Brain pericyte (primary cell): ENCODE measurements at regions not wholly inside any gene's neighbourhood (a gene's known extent, or its start where the extent isn't known, plus 50 kb on each side); places are given as distances from the start of the nearest gene placed in this dataset.

ENCODE experiments used
- DNase-seq: peaks from one replicate; pipeline ENCODE4 v3.0.0-alpha.2; 2012; ENCODE audit warnings: low read depth, low spot score

DNA sequence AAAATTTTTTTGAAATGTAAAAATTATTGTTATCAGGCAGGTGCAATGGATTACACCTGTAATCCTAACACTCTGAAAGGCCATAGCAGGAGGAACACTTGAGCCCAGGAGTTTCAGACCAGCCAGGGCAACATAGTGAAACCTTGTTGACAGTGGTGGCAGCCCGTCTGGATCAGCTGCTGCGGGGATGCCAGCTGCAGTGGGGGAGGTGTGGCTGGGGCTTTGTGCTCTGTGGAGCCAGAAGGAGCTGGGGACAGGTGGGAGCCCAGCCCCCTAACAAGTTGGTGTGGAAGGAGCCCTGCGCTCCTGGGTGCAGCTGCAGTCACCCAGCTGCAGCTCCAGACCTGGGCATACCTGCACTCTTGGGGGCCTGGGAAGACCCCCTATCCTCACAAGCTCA lies 182.4 kb upstream of the MC4R start:
- DNase-seq = no peak

DNA sequence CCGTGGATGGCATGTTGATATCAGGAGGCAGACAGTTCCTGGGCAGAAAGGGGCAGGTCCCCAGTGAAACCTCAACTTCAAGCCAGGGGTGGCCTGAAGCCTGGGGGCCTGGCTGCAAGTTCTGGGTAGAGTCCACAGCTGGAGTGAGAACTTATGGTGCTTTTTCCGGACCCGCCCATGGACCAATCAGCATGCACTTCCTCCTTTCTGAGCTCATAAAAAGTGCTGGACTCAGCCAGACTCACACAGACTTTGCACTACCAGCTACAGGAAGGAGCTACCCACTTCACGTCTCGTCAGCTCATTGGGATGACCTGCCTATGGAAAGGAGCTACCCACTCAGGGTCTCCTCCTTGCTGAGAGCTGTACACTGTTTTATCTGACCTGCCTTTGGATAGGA lies 183.1 kb upstream of the MC4R start:
- DNase-seq = no peak

DNA sequence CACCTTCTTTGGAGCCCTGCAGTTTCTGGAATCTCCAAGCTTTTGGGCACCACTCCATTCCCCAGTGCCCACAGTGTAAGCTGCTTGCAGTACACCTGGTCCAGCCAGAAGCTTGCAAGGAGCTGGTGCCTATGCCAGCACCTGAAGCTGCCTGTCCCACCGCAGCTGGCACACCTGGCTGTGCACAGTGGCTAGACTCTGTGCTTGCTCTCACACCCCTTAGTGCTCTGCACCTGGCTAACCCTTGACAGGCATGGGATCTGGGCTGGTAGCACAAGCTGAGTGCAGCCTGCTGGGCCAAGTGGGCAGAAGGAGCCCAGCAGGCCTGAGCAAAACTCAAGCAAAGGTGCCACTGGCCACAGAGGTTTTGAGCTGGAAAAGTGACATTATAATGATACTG lies 183.8 kb upstream of the MC4R start:
- DNase-seq = no peak

DNA sequence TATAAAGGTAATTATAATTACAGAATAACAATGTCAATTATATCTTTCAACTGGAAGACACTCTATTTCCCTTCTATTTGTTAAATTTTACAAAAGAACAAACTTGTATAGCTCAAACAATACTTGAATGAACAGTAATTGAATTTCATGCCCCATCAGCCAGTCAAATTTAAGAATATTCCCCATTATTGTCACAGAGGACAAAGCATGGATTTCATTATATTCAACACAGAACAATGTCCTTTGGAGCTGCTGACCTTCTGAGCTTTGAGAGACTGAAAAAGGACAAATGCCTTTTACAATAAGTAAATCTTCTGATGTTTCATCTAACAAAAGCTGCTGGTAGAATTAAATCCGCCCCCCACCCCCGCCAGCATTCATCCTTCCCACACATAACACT lies 187.5 kb upstream of the MC4R start:
- DNase-seq = no peak

DNA sequence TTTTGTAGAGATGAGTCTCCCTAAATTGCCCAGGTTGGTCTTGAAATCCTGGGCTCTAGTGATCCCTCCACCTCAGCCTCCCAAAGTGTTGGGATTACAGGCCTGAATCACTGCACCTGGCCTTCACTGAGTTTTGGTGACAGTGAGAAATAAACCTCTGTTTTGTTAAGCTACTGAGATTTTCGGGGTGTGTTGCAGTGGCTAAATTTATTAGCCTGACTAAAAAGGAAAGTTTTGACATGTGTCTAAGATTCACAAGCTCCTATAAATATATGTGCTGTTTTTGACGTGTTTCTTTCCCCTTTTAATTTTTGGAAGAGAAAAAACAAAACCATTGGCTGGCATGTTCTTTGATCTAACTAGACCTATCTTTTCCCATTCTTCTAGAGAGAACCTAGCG lies 190.5 kb upstream of the MC4R start:
- no peak for DNase-seq

DNA sequence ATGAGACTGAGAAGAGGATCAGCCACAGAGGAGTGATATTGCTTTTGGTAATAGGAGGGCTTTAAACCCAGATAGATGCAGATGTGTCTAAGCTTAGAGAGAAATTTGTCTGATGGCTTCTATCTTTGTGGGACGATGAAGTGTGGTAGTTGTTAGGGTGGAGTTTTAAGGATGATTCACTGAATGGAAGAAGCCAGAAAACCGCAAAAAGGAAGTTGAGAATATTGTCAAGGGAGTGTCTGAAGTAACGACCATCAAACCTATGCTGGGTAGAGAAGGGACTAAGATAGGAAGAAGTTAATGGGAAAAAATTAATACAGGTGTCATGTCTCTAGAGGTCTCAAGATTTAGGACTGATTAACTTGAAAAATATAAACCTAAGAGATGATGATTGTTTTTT lies 195.6 kb upstream of the MC4R start:
- DNase-seq = no peak

DNA sequence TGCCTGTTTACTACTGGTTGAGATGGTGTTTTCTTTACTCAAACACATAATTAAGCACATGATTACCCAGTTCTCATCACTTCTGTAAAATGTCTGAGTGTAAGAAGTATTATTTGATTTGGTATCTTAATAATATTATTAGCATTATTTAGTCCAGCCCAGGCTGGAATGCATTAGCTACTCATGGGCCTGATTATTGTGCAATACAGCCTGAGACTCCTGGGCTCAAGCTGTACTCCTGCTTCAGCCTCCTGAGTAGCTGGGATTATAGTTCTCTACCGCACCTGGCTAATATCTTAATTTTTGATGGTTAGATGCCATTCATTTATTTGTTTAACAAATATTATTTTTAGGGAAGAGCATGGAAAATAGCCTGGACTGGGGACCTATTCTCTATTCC lies 197.6 kb upstream of the MC4R start:
- DNase-seq = no peak

DNA sequence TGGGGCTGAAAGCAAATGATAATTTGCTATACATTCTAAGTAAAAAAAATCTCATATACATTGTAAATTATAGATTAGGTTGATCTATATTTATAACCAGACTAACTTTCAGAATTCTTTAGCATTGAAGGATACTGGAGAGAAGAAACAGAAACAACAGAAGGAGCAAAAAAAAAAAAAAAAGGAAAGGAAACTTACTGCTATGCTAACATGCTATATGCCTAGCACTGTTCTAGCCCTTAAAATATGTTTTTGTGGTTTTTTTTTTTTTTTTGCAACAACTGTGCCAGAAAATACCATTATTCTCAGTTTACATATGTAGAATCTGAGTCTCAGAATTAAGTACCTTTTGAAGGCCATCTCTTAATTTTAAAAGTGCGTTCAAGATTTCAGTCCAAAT lies 204.9 kb upstream of the MC4R start:
- DNase-seq = no peak

DNA sequence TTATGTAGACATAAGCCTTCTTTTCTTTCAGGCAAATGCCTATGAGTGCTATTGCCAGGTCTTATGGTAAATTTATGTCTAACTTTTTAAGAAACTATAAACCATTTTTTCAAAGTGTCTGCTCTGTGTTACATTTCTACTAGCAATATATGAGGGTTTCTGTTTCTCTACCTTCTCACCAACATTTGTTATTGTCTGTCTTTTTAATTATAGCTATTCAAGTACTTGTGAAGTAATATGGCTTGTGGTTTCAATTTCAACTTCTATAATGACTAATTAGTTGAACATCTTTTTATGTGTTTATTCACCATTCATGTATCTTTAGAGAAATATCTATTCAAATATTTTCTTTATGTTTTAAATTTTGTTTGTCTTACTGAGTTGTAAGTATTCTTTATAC lies 213.1 kb upstream of the MC4R start:
- no peak for DNase-seq

DNA sequence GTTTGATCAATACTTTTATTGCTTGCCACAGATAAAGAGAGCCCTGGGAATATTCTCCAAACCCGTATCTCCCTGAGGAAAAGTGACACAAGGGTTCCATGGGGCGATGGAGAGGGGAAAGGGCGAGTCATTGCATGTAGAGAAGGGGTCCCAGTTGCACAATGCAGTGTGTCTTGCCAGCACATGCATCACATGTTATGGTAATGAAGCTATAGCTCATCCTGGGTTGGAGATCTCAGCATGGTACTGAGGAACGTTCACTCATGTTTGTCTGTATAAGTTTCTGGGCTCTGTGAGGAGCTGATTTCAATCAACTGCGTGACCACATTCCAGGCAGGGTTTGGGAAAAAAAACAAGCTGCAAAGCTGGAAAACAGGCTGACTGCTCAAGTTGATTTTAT lies 220.7 kb upstream of the MC4R start:
- no peak for DNase-seq

DNA sequence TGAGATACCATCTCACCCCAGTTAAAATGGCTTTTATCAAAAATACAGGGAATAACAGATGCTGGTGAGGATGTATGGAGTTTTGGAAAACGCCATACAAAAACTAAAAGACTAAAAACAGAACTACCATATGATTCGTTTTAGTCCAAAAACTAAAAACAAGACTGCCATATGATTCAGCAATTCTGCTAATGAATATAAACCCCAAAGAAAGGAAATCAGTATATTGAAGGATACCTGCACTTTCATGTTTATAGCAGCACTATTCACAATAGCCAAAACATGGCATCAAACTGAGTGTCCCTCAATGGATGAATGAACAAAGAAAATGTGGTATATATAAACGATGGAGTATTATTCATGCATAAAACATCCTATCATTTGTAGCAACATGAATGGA lies 224.4 kb upstream of the MC4R start:
- no peak for DNase-seq

DNA sequence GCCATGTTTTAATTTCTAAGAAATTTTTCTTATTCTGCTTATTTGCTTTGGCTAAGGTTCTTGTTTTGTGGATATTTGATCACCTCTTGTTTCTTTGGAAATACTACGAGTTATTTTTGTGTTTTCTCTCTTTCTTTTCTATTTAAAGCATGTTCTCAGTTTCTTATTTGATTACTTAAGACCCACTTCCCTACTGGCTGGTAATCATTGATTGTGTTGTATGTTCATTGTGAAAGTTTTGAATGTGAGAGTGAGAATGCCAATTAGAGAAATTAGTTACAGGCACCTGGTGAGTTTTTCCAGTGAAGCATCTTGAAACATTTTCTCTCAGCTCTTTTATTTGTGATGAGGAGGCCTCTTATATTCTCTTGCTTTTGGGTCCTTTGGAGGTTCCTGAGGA lies 226.7 kb upstream of the MC4R start:
- no peak for DNase-seq

DNA sequence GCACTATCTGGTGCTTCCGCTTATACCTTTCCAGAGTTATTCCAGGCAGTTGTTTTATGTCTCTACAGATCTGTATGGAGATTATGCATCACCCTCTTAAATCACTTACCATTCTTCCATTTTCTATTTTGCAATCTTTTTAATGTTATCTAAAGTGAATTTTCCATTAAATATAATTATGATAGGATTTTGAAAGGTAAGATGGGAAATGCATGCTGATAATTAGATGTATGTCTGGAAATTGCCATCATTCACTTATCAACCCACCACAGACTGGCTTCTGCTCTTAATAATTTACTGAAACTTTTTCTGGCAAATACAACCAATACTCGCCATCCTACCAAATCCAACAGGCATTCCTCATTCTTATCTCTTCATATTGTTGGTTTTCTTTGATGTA lies 227.4 kb upstream of the MC4R start:
- DNase-seq = no peak

DNA sequence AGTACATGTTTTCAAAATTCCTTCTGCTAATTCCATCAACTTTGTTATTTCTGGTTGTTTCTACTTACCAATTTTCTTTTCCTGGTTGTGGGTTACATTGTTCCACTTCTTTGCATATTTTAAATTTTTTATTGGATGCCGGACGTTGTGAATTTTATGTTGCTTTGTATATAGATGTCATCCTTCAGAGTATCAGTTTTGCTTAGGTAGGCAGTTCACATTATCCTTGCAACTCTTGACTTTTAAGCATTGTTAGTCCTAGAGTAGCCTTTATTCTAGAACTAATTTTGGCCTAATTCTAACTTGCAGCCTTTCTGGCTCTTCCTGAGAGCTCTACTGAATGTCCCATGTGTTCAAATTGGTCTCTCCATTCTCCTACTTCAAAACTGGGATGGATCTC lies 228.7 kb upstream of the MC4R start:
- DNase-seq = no peak

DNA sequence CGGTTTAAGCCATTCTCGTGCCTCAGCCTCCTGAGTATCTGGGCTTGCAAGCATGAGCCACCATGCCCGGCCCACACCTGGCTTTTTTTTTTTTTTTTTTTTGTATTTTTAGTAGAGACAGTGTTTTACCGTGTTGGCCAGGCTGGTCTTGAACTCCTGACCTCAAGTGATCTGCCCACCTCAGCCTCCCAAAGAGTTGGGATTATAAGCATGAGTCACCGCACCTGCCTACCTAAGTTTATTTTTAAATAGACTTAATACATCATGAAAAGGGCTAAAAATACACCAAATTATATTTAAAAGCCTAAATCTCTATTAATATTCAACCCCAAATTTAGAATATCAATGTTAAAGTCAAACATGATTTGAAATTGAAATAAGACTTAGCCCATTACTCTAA lies 250.8 kb upstream of the MC4R start:
- no peak for DNase-seq

DNA sequence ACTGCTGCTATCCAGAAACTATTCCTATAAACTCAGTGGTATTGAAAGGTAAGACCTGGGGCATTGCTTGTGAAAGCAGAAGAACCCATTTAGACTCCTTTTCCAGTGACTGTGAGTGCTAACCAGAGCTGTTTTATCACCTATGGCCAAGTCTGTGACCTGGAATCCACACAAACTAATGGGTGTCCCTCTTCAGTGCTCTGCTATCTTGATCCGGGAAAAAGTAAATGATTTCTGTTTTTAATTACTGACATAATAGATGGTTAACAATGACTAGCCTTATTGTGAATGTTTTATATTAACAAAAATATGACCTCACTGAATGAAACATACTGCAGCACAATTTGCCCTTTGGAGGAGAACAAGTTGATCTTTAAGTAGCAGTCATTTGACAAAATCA lies 251.6 kb upstream of the MC4R start:
- DNase-seq = no peak

DNA sequence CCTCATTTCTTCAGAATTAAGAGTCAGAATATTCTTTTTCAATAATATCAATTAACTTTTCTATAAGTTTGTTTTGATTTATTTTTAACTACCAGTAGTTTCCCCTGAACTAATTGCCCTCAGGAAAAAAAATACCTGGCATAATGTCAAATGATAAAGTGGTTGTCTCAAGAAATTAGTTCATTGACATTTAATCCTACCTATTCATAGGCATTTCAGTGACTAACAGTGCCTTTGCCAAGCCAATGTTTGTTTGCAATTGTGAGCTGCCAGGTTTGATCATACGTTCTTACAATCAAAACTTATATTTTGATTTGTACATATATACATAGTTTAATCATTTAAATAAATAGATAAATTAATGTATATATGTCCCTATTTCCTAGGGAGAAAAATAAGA lies 267.3 kb upstream of the MC4R start:
- DNase-seq = no peak

DNA sequence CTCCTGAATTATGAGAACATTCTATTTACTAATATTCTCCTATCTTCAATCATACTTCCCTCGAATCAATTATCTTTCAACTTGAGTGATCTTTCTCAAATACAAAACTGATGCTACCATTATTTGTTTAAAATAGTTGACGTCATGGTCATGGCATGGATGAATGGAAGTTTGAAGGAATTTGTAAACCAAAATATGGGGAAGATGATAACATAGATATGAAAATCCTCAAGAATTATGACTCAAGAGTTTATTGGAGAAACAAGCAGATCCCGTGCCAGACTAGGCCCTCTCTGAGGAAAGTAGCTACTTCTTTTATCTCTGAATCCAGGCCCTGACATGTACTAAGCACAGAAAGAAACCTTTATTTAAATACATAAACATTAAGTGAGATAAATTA lies 270.4 kb upstream of the MC4R start:
- no peak for DNase-seq

DNA sequence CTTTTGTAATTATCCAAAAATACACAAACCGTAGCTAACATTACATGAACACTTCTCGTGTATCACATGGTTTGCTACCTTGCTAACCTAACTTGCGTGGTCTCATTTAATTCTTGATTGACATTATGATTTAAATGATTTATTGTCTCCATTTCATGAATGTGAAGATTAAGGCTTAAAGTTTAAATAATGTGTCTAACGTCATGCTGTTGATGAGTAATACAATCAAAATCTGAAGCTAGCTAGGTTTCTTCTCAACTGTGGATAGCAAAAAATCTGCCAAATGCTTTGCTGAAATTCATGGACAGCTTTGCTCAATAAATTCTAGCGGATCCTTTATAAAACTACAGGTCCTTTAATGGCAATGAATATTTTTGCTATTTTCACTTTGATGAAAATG lies 274.1 kb upstream of the MC4R start:
- DNase-seq = no peak

DNA sequence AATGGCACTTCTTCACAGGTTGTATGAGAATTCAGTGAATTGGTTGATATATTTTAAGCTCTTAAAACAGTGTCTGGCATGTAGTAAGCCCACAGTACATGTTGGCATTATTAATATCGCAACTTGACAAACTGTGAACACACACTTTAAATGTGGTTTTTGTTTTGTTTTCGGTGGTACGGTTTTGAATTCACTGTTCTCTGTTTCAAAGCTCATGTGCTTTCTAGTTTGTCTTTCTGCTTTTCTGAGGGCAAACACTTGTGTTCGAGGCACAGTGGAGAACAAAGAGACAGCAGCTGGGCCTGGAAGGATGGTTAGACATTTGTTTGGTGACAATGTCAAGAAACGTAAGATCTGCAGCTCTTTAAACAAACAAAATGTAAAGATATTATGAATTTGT lies 276.5 kb upstream of the MC4R start:
- no peak for DNase-seq

DNA sequence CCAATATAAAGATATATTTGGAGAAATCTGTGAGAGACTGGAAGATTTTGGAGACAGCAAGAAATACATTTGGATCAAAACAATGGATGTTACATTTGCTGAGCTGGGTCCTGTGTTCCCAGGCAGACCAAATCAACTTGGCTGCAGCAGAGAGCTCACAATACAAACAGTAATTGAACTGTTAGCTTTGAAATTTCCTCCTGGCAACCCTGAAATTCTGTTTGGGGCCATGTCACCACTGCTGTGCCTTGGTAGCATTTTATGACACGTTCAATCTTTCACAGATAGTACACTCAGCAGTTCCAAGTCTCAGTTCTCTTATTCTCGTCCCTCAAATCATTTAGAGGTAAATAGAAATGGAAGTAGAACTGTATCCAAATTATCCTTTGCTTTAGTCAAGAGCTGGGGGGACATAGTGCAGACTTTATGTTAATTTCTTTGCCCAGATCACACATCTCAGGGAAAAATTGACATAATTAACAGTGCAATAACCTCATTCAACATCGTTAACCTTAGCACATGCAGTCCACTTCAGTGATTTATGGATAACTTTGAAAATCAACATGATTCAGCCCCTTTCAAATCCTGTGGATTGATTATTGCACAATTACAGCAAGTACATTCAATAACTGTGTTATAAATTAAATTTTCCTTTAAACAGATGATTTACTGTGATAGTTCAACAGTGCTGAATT lies 277.4 kb upstream of the MC4R start:
- DNase-seq = no peak

DNA sequence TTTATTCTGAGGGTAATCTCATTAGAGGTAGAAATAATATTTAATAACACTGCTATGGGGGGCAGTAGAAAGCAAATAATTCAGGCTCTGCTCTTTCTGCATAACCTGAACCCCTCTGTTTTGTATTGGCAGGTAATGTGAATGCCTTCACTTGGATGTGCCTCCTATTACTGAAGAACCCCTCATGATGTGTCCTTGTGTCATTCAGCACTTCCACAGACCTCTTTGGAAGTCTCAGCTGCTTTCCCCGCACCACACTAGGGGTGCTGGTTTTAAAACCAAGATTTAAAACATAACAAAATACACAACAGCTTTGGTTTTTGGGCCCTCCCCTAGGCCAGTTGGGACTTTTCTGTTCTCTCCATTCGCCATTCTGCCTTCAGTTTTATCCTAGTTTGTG lies 281.7 kb upstream of the MC4R start:
- no peak for DNase-seq

DNA sequence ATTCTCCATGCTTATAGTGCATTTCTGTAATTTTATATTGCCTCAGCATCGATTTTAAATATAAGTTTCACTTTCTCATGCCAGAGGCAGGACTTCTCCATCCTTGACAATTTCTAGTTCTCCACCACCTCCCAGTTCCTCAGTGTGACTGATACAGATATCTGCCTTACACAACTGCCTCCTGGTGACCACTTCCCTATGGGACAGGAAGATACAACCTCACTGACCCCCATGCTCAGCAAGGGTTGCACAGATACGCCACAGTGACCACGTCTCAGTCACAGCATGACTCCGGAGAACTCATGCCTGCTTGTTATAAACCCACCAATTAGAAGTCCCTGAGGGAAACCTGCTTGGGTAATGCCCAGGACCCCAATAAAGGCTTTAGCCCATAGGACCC lies 284.0 kb upstream of the MC4R start:
- DNase-seq = no peak

DNA sequence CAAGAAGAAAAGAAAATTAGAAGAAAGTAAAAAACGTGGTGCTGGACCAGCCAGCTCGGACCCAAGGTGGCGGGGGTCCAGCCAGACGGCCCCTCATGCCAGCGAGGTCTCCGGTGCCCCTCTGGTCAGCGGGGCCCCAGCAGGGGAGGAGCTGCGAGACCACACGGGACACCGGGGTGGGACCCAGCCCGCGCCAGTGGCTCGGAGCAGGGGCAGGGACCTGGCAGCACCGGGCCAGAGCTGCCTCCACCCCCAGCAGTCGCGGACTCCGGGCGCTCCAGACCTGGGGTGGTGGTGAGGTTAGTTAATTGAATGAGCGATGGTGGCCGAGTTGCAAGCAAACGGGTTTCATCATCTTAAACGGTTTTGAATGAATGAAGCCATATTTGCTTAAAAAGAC lies 289.9 kb upstream of the MC4R start:
- no peak for DNase-seq
